ENCODE measurements at regions not wholly inside any gene's neighbourhood (a gene's known extent, or its start where the extent isn't known, plus 50 kb on each side); places are given as distances from the start of the nearest gene placed in this dataset.

DNA sequence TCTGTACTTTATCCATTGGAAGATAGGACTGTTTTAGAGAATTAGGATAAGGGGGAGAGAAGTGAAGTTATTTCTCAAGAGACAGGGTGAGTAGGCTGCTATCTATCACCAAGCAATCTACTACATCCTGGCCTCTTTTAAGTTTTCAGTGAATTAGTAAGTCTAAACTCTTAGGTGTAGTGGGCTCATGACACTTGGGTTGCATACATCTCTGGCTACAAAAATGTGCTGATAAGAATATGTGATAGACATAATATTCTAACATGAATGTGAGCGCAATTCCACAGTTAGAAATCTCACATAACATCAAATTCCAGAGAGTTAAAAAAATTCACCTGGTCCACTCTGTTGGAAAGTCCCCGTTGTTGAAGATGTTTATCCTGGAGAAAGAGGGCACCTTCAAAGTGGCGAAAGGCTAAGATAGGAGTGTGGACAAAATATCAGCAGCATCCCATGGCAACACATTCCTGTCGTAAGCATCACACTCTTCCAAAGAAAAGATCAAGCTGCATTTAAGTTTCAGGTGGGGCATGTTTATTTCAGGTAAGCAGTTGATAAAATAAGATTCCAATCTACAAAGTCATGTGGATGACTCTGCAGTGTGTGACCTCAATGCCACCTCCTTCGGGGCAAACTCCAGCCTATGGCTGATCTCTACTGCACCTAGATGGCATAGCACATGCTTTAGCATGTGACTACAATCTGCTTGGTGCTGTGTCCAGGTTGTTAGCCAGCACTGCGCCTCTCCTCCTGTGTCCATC is 111.7 kb upstream of the NEDD9 start (continued):
- TF ChIP-seq ETV6 (conservative IDR thresholded peaks at IDR 0.05 in 1 of 2, IDR thresholded peaks at IDR 0.05 in 1 of 2; ENCODE audit: borderline replicate concordance in 1 of 2, low read depth in 1 of 2) (no peak), MEF2A (IDR thresholded peaks at IDR 0.05; ENCODE audit: insufficient read depth, low read depth, low read length) (no peak), POU2F2 (IDR thresholded peaks at IDR 0.05; ENCODE audit: borderline replicate concordance, low read depth, low read length) (no peak), ESRRA (IDR thresholded peaks at IDR 0.05; ENCODE audit: low read length) (no peak), KAT2A (conservative IDR thresholded peaks at IDR 0.05; ENCODE audit: control insufficient read depth, low read depth, low read length) (no peak), PAX8 (IDR thresholded peaks at IDR 0.05) (no peak)

GRCh38 chr6:11341867-11342266 is 109.4 kb upstream of the NEDD9 start:
- Histone ChIP-seq H3K27ac (ENCODE audit: control insufficient read depth, insufficient read depth) (no peak overlapping the region), H3K36me3 (ENCODE audit: control insufficient read depth in 2 of 2, insufficient read depth in 2 of 2, low read length in 1 of 2) (peaks cover 5 to 29% of the 10 kb centered on the region in 2 experiments; a peak in 3 of 4 replicates), H3K9ac (ENCODE audit: control insufficient read depth, insufficient read depth, low read length) (no peak overlapping the region), H3K27me3 (replicated peaks in 1 of 2; ENCODE audit: control insufficient read depth in 2 of 2, insufficient read depth in 2 of 2, low read length in 1 of 2) (no peaks in the 10 kb centered on the region), H3K9me3 (replicated peaks; ENCODE audit: control insufficient read depth, insufficient read depth, low read length) (peaks cover 1% of the 10 kb centered on the region; the same call in 2 of the 3 replicates), H3K4me2 (ENCODE audit: control insufficient read depth, insufficient read depth) (no peak overlapping the region), H3K79me2 (ENCODE audit: control insufficient read depth, insufficient read depth, low read length) (peaks cover 30% of the 10 kb centered on the region), H4K20me1 (ENCODE audit: control insufficient read depth, insufficient read depth) (no peaks in the 10 kb centered on the region), H3K4me3 (no peak overlapping the region), H2AFZ (ENCODE audit: control insufficient read depth, low read depth, low read length) (no peak overlapping the region), H3K4me1 (ENCODE audit: control insufficient read depth, insufficient read depth, low read length) (peaks cover 34% of the 10 kb centered on the region)
- ChIA-PET RAD21 (ENCODE audit: unreplicated experiment) (interaction anchor here (1.0 to 9.3 kb wide), 14 partner anchors 11 to 126 kb away, joined by 3 to 114 read pairs (median 5); partner anchors contain the start of gene NEDD9), POLR2A (interaction anchor here (1.0 to 3.7 kb wide), 5 partner anchors 9 to 41 kb away, joined by 3 to 22 read pairs (median 5); no protein-coding TSS in a partner anchor), CTCF (interaction anchor here (1.0 to 2.8 kb wide), 4 partner anchors 16 to 154 kb away, joined by 4 to 15 read pairs (median 7); no protein-coding TSS in a partner anchor), SMC1A (ENCODE audit: uncharacterized antibody, unreplicated experiment) (interaction anchor here (0.7 to 5.5 kb wide), 13 partner anchors 13 to 153 kb away, joined by 3 to 54 read pairs (median 10); no protein-coding TSS in a partner anchor)
- WGBS (ENCODE audit: insufficient coverage, insufficient replicate concordance, low lambda C conversion rate, missing lambda C conversion rate): 100% methylated on average over 2 of the region's 2 CpGs
- no peak for ATAC-seq
- intact Hi-C loops (cut with micrococcal nuclease; ENCODE audit: unreplicated experiment) (loop anchor here (2.0 kb wide), 1 partner anchor 65 kb away; no protein-coding TSS in a partner anchor), in situ Hi-C loops (cut with MboI) (no loop called here)
- TF ChIP-seq EZH2 (IDR thresholded peaks at IDR 0.05; ENCODE audit: borderline replicate concordance, control insufficient read depth, low read depth, low read length) (no peak), BHLHE40 (IDR thresholded peaks at IDR 0.05; ENCODE audit: borderline replicate concordance in 1 of 2, low read depth in 2 of 2, low read length in 1 of 2) (no peak), HDAC2 (IDR thresholded peaks at IDR 0.05) (no peak), USF2 (IDR thresholded peaks at IDR 0.05; ENCODE audit: borderline replicate concordance, low read depth, low read length) (no peak), RAD21 (IDR thresholded peaks at IDR 0.05; ENCODE audit: insufficient read depth, low read depth, low read length) (no peak), POLR2AphosphoS5 (IDR thresholded peaks at IDR 0.05; ENCODE audit: low read length) (no peak), ZNF622 (IDR thresholded peaks at IDR 0.05) (no peak), NFYA (IDR thresholded peaks at IDR 0.05; ENCODE audit: borderline replicate concordance, low read depth, low read length) (no peak), WRNIP1 (IDR thresholded peaks at IDR 0.05; ENCODE audit: borderline replicate concordance, low read depth, low read length) (no peak), POU2F2 (IDR thresholded peaks at IDR 0.05; ENCODE audit: borderline replicate concordance, low read depth, low read length) (no peak), CEBPB (IDR thresholded peaks at IDR 0.05; ENCODE audit: borderline replicate concordance in 1 of 2, low read depth in 2 of 2, low read length in 2 of 2) (no peak), SMAD5 (IDR thresholded peaks at IDR 0.05; ENCODE audit: low read depth) (no peak)
- TF ChIP-seq, protein P1, sequence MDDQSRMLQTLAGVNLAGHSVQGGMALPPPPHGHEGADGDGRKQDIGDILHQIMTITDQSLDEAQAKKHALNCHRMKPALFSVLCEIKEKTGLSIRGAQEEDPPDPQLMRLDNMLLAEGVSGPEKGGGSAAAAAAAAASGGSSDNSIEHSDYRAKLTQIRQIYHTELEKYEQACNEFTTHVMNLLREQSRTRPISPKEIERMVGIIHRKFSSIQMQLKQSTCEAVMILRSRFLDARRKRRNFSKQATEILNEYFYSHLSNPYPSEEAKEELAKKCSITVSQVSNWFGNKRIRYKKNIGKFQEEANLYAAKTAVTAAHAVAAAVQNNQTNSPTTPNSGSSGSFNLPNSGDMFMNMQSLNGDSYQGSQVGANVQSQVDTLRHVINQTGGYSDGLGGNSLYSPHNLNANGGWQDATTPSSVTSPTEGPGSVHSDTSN (IDR thresholded peaks at IDR 0.05; ENCODE audit: insufficient replicate concordance, low read depth, low read length): no peak
- no peak for FAIRE-seq
- BruUV-seq (replicated peaks): no TSS peak
- DNase-seq (ENCODE audit: low read depth, low spot score): no peak

Measured in GM12878 (cell line).